ENCODE measurements at regions not wholly inside any gene's neighbourhood (a gene's known extent, or its start where the extent isn't known, plus 50 kb on each side); places are given as distances from the start of the nearest gene placed in this dataset.

GRCh38 chr1:213750231-213751063, 237.3 kb upstream of the PROX1 start:
- in situ Hi-C loops (cut with MboI; ENCODE audit: low pct_unique_long_range_greater_than_20kb, low sequenced_read_pairs, unreplicated experiment) = no loop called here
- no peak for DNase-seq (ENCODE audit: low spot score)

GRCh38 chr1:213751064-213751397, 236.7 kb upstream of the PROX1 start:
- no peak for TF ChIP-seq CTCF (IDR thresholded peaks at IDR 0.05; ENCODE audit: extremely low read depth, insufficient read depth, missing control alignments)
- DNase-seq (ENCODE audit: low spot score) = no peak
- in situ Hi-C loops (cut with MboI; ENCODE audit: low pct_unique_long_range_greater_than_20kb, low sequenced_read_pairs, unreplicated experiment) = no loop called here

More at GRCh38 chr1:213750231-213751063, 237.3 kb upstream of the PROX1 start:
- TF ChIP-seq CTCF (IDR thresholded peaks at IDR 0.05; ENCODE audit: extremely low read depth, insufficient read depth, missing control alignments) = no peak

- in situ Hi-C loops (cut with MboI; ENCODE audit: low pct_unique_long_range_greater_than_20kb, low sequenced_read_pairs, unreplicated experiment) = no loop called here
- no peak for DNase-seq (ENCODE audit: low spot score)
These were observed 228.2 kb upstream of the PROX1 start for GRCh38 chr1:213759359-213760181.

GRCh38 chr1:213761845-213762407, 225.8 kb upstream of the PROX1 start:
- TF ChIP-seq CTCF (IDR thresholded peaks at IDR 0.05; ENCODE audit: extremely low read depth, insufficient read depth, missing control alignments) = no peak

More at GRCh38 chr1:213759359-213760181, 228.2 kb upstream of the PROX1 start:
- TF ChIP-seq CTCF (IDR thresholded peaks at IDR 0.05; ENCODE audit: extremely low read depth, insufficient read depth, missing control alignments) = no peak

GRCh38 chr1:213767683-213768082, 220.1 kb upstream of the PROX1 start:
- DNase-seq (ENCODE audit: low spot score) = no peak
- TF ChIP-seq CTCF (IDR thresholded peaks at IDR 0.05; ENCODE audit: extremely low read depth, insufficient read depth, missing control alignments) = no peak
- in situ Hi-C loops (cut with MboI; ENCODE audit: low pct_unique_long_range_greater_than_20kb, low sequenced_read_pairs, unreplicated experiment) = no loop called here

More at GRCh38 chr1:213761845-213762407, 225.8 kb upstream of the PROX1 start:
- DNase-seq (ENCODE audit: low spot score) = no peak
- in situ Hi-C loops (cut with MboI; ENCODE audit: low pct_unique_long_range_greater_than_20kb, low sequenced_read_pairs, unreplicated experiment) = no loop called here
